Adipocyte (in vitro differentiated cells): ENCODE measurements at regions not wholly inside any gene's neighbourhood (a gene's known extent, or its start where the extent isn't known, plus 50 kb on each side); places are given as distances from the start of the nearest gene placed in this dataset.
"Not testable (repeated sequence)": the region's sequence is repeated elsewhere in the genome, so short reads cannot be mapped to it uniquely, and the experiment has no call there.

ENCODE experiments used
- DNase-seq: peaks from one replicate; pipeline ENCODE4 v3.0.0-alpha.2; 2015; ENCODE audit warnings: low read depth
- H3K27me3 ChIP-seq: replicated peaks from 2 replicates; pipeline ENCODE4 v1.7.0; 2013; ENCODE audit warnings: mild to moderate bottlenecking, low read length, moderate library complexity; ENCODE audit not compliant: control insufficient read depth, insufficient read depth
- H3K36me3 ChIP-seq: 2 replicates; pipeline ENCODE4 v1.7.0; 2013; ENCODE audit warnings: low read length, mild to moderate bottlenecking, moderate library complexity; ENCODE audit not compliant: control insufficient read depth, insufficient read depth, severe bottlenecking
- H3K4me1 ChIP-seq: 2 replicates; pipeline ENCODE4 v1.7.0; 2013; ENCODE audit warnings: mild to moderate bottlenecking, low read length, moderate library complexity; ENCODE audit not compliant: control insufficient read depth, insufficient read depth
- H3K4me3 ChIP-seq: 2 replicates; pipeline ENCODE4 v1.7.0; 2013; ENCODE audit warnings: mild to moderate bottlenecking, low read length, moderate library complexity
- H3K9ac ChIP-seq: 2 replicates; pipeline ENCODE4 v1.7.0; 2013; ENCODE audit warnings: mild to moderate bottlenecking, low read length, moderate library complexity
- H3K9me3 ChIP-seq: 2 replicates; pipeline ENCODE4 v1.7.0; 2013; ENCODE audit warnings: mild to moderate bottlenecking, low read length, moderate library complexity; ENCODE audit not compliant: control insufficient read depth

DNA sequence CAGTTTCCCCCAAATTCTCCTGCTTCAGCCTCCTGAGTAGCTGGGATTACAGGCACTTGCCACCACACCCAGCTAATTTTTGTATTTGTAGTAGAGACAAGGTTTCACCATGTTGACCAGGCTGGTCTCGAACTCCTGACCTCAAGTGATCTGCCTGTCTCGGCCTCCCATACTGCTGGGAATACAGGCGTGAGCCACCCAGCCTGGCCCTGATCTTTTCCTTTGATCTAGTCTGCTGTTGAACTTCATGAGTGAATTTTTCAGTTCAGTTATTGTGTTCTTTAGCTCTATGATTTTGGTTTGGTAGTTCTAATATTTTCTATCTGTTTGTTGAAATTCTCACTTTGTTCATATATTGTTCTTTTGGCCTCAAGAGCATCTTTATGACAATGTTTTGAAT lies 83.4 kb upstream of the RAP2C start:
- H3K4me3 ChIP-seq, H3K9ac ChIP-seq, H3K4me1 ChIP-seq, DNase-seq, H3K27me3 ChIP-seq, H3K36me3 ChIP-seq: not testable (repeated sequence)
- H3K9me3 ChIP-seq: peaks cover 12% of the 10 kb centered on the region

DNA sequence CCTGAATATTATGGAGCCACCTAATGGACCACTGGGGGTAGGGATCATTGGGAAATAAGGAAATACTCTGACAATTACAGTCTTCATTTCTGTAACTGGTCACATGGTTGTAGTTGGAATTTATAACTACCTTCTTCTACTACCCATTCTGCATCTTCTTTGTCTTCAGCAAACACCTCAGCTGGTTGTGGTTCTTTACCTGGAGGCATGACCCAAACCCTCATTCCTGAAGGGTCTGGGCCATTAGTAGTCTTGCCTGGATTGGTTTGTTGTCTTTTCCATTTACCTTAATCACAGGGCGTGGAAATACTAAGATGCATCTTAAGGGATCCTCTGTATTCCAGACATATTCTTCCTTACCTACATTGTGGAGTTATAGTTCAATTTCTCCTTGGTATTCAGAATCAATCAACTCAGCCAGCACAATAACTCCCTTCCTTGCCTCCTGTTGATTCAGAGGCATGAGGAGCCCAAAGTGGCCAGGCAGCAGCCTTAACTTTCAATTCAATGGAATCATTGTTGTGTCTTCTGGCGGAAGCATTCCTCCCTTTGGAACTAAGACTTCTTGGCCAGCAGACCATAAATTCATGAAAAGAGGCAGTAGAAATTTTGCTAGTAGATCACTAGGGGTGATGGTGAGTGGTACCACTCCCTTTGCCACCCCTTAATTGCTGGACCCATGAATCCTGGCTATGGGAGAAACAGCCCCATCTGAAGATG lies 75.7 kb upstream of the RAP2C start:
- no peak for DNase-seq
- H3K4me3 ChIP-seq: no peak overlapping the region
- H3K36me3 ChIP-seq: no peaks in the 10 kb centered on the region
- peaks cover 19% of the 10 kb centered on the region for H3K27me3 ChIP-seq
- H3K4me1 ChIP-seq: peaks cover 4% of the 10 kb centered on the region
- H3K9ac ChIP-seq: no peak overlapping the region
- H3K9me3 ChIP-seq: no peaks in the 10 kb centered on the region

DNA sequence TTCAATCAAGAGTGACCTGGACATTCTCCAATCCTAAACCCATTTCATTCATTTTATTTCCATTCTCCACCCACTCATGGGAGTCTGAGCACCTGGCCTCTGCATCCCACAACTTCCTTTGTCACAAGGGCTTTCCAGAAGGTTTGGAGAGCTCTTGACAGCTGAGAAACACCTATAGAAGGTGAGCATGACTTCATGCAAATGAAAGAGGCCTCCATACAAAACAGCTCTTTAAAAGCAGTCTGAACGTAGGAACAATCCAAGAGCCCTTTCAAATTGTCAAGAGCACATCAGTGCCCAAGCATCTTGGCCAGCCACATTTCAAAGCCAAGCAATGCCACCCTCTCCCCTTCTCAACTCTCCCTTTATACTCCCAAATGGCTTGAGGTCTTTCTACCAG lies 74.9 kb upstream of the RAP2C start:
- Histone ChIP-seq H3K4me1 (peaks cover 4% of the 10 kb centered on the region), H3K36me3 (no peaks in the 10 kb centered on the region), H3K9me3 (no peaks in the 10 kb centered on the region), H3K4me3 (no peak overlapping the region), H3K27me3 (peaks cover 19% of the 10 kb centered on the region), H3K9ac (no peak overlapping the region)
- no peak for DNase-seq

DNA sequence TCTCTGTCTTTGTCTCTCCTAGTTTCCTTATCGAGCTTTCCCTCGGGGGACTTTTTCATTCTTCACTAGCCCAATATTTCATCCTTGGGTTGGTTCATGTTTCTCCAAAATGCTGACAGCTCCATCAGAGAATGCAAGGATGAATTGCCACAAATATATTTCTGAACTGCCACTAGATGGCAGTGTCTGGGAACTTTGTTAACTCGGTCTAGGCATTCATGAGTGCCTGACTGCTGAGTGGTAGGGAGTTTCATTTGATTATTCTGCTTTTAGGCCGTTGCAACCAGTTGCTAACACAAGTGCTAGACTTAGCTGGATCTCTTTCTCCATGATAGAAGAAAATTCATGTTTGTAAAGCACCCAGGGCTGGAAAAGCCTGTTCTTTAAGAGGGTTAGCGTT lies 73.5 kb upstream of the RAP2C start:
- DNase-seq: peak; percentile 83

DNA sequence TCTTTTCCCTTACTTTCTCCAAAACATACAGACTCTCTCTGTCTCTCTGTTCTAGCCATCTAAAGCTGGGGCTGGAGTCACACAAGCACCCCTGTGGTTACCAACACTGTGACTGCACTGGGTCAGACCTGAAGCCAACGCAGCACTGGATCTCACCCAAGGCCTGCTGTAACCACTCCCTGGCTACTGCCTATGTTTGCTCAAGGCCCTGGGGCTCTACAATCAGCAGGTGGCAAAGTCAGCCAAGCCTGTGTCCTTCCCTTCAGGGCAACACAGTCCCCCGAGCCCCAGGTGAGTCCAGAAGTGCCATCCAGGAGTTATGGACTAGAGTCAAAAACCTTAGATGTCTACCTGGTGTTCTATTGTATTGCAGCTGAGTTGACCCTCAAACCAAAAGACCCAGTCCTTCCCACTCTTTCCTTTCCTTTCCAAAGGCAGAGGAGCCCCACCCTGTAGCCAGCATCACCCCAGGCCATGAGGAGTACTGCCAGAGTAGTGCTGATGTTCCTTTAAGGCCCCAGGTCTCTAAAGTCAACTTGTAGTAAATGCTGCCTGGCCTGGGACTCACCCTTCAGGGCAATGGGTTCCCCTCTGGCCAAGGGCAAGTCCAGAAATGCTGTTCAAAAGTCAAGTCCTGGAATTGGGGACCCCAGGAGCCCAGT lies 58.8 kb upstream of the RAP2C start:
- no peaks in the 10 kb centered on the region for H3K4me1 ChIP-seq
- no peak overlapping the region for H3K9ac ChIP-seq
- no peak for DNase-seq
- no peaks in the 10 kb centered on the region for H3K36me3 ChIP-seq
- no peak overlapping the region for H3K4me3 ChIP-seq
- peaks cover 8% of the 10 kb centered on the region for H3K9me3 ChIP-seq
- peaks cover 3% of the 10 kb centered on the region for H3K27me3 ChIP-seq

More for the DNA sequence above, 73.5 kb upstream of the RAP2C start:
- Histone ChIP-seq H3K36me3 (no peaks in the 10 kb centered on the region), H3K4me1 (peaks cover 4% of the 10 kb centered on the region), H3K4me3 (no peak overlapping the region), H3K9ac (peak overlapping the region; percentile 50), H3K27me3 (peaks cover 19% of the 10 kb centered on the region), H3K9me3 (no peaks in the 10 kb centered on the region)

DNA sequence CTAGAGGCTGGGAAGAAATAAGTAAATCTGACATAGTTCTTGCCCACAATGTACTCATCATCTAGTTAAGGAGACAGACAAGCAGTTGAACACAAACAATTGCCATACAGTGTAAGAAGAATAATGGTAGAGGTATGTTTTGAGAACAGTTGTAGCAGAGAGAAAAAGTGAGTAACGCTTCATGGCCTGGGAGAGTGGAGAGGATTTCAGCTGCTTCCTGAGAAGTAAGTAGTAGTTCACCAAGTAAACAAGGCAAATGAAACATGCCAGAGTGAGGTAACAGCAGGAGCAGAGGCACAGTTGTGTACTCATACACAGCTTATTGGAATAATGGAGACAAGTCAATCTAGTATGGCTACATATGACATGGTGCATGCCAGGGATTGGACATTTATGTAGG lies 53.6 kb upstream of the RAP2C start:
- H3K9me3 ChIP-seq: peaks cover 8% of the 10 kb centered on the region
- no peak for DNase-seq

DNA sequence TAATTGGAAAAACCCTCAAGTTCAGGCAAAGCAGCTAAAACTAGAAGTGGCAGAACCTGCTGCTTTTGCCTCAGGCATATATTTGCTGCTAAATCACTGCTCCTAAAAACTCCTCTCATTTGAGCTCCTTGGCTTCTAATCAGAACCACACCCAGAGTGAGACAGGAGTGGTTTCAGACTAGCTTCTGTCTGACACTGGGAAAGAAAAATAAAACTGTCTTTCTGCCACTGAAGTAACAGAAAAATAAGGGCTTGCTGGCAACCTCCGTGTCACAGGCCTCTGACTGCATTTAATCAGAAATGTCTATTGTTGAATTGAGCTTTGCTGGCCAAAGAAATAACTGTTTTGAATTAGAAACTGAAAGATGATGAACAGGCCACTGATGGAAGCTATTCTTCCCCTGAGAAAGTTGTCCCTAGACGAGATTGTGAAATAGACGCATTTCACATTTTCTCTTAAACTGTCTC lies 52.1 kb upstream of the RAP2C start:
- Histone ChIP-seq H3K27me3 (no peaks in the 10 kb centered on the region), H3K4me3 (peak overlapping the region; percentile 9), H3K9me3 (peaks cover 4% of the 10 kb centered on the region), H3K36me3 (no peaks in the 10 kb centered on the region), H3K9ac (peak overlapping the region; percentile 49), H3K4me1 (peaks cover 20% of the 10 kb centered on the region)
- peak; percentile 53 for DNase-seq

More for the DNA sequence above, 53.6 kb upstream of the RAP2C start:
- Histone ChIP-seq H3K27me3 (no peaks in the 10 kb centered on the region), H3K4me1 (peaks cover 20% of the 10 kb centered on the region), H3K9ac (no peak overlapping the region), H3K4me3 (no peak overlapping the region), H3K36me3 (no peaks in the 10 kb centered on the region)

DNA sequence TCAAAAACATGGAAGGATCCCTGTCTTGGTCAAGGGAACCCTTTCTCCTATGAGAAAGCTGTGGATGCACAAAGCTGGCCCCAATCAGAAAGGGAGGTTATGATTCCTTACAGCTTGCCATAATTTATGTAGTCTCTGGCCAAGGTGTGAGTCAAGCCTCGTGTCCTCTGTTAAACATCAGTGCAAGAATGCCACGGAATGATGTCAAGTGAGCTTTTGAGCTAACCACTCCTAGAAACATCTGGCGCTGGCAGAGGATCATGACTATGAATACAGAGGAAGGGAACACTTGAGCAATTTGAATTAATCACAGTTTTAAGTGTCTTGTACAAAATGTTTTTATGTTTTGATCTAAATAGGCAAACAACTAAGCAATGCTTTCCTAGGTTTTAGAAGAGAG lies 51.5 kb upstream of the RAP2C start:
- peak; percentile 89 for DNase-seq
- peaks cover 20% of the 10 kb centered on the region for H3K4me1 ChIP-seq
- H3K36me3 ChIP-seq: no peaks in the 10 kb centered on the region
- peaks cover 3% of the 10 kb centered on the region for H3K9me3 ChIP-seq
- H3K9ac ChIP-seq: peak overlapping the region; percentile 49
- peak overlapping the region; percentile 9 for H3K4me3 ChIP-seq
- no peaks in the 10 kb centered on the region for H3K27me3 ChIP-seq

DNA sequence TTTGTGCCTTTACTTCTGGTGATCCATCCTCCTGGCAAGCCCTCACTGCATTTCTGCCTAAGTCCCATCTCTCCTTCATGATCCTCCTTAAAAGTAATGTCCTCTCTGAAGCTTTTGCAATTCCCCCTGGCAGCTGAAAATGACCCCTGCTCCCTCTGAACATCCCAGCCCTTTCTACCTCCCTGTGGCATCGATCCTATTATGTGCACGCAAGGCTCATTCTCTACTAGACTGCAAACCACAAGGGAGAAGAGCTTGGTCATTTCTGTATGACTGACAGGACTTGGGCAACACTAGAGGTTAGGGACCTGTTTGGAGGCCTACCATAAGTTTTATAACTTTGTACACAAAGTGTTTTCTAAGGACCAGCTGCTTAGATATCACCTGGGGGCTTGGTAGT lies 50.8 kb upstream of the RAP2C start:
- Histone ChIP-seq H3K9me3 (no peaks in the 10 kb centered on the region), H3K36me3 (no peaks in the 10 kb centered on the region), H3K4me3 (no peak overlapping the region), H3K9ac (no peak overlapping the region), H3K4me1 (peaks cover 20% of the 10 kb centered on the region), H3K27me3 (no peaks in the 10 kb centered on the region)
- DNase-seq: no peak
